ENCODE measurements at regions not wholly inside any gene's neighbourhood (a gene's known extent, or its start where the extent isn't known, plus 50 kb on each side); places are given as distances from the start of the nearest gene placed in this dataset.

DNA sequence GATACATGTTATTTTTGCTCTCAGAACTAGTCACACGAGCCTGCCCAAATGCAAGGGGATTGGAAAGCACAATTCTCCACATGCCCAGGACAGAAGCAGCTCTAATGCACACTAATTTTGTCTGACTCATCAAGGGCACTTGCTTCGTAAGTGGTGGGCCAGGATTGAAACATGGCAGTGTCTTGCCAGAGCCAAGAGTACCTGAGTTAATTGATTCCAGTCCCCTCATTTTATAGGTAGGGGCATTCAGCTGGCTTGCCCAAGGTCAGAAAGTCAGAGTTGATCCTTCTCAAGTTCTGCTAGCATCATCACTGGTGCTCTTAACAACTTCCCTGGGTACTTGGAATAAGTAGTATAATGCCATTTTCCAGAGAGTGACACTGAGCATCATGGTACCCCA is 356.1 kb downstream of the ZNF326 start:
- H3K4me1 ChIP-seq (ENCODE audit: control insufficient read depth, extremely low read depth, insufficient read depth, low read length): no peaks in the 10 kb centered on the region
- TF ChIP-seq JUN (IDR thresholded peaks at IDR 0.05; ENCODE audit: borderline replicate concordance, insufficient read depth, insufficient read length, low read depth): no peak
- TF ChIP-seq MAX (IDR thresholded peaks at IDR 0.05; ENCODE audit: insufficient read depth, insufficient read length): no peak
- no peak for TF ChIP-seq GATA2 (IDR thresholded peaks at IDR 0.05; ENCODE audit: insufficient read depth, insufficient read length, low read depth, low read length)
- TF ChIP-seq EZH2 (IDR thresholded peaks at IDR 0.05; ENCODE audit: borderline replicate concordance, low read depth, low read length, severe bottlenecking): no peak
- TF ChIP-seq FOS (IDR thresholded peaks at IDR 0.05; ENCODE audit: borderline replicate concordance, insufficient read depth, low read length): no peak
- no peak for TF ChIP-seq POLR2A (IDR thresholded peaks at IDR 0.05; ENCODE audit: low read depth, low read length)
- TF ChIP-seq POLR2AphosphoS5 (IDR thresholded peaks at IDR 0.05; ENCODE audit: insufficient read depth, low read depth, low read length): no peak
- no peak for TF ChIP-seq MYC (IDR thresholded peaks at IDR 0.05; ENCODE audit: low read depth, low read length)
- dilution Hi-C loops (cut with MboI; ENCODE audit: extremely low pct_ligation_motif_present, low sequenced_read_pairs): no loop called here
- CTCF ChIA-PET: no interaction called here
- POLR2A ChIA-PET: no interaction called here
- no peaks in the 10 kb centered on the region for H3K9me1 ChIP-seq (replicated peaks; ENCODE audit: control insufficient read depth, extremely low read depth, insufficient read depth, low read length)
- no peak overlapping the region for H3K4me3 ChIP-seq (replicated peaks in 1 of 3; ENCODE audit: insufficient read depth in 1 of 3, low read depth in 1 of 3, low read length in 3 of 3)
- intact Hi-C loops (cut with micrococcal nuclease): no loop called here
- H3K9me3 ChIP-seq (replicated peaks; ENCODE audit: control insufficient read depth, insufficient read depth, low read length): no peaks in the 10 kb centered on the region
- no peak for DNase-seq (ENCODE audit: low read depth, low spot score)
- BruUV-seq (replicated peaks): no TSS peak
- H3K36me3 ChIP-seq (ENCODE audit: control insufficient read depth in 2 of 2, extremely low read depth in 1 of 2, insufficient read depth in 2 of 2, low read length in 2 of 2): no peaks in the 10 kb centered on the region
- no peak for FAIRE-seq
- no peaks in the 10 kb centered on the region for H3K27me3 ChIP-seq (ENCODE audit: control insufficient read depth in 2 of 2, insufficient read depth in 2 of 2, low read length in 2 of 2)
- no peaks in the 10 kb centered on the region for H3K79me2 ChIP-seq (ENCODE audit: control insufficient read depth, insufficient read depth, low read length)
- H2AFZ ChIP-seq (ENCODE audit: low read depth, low read length): no peak overlapping the region
- H3K27ac ChIP-seq (ENCODE audit: insufficient read depth, low read depth, low read length): no peak overlapping the region
- H4K20me1 ChIP-seq (replicated peaks; ENCODE audit: control insufficient read depth, extremely low read depth, insufficient read depth, low read length): no peaks in the 10 kb centered on the region
- H3K4me2 ChIP-seq (ENCODE audit: insufficient read depth, low read length): no peak overlapping the region
- H3K9ac ChIP-seq (replicated peaks; ENCODE audit: extremely low read depth, insufficient read depth, low read length): no peak overlapping the region

GRCh38 chr1:90349510-90349909 is 354.6 kb downstream of the ZNF326 start:
- no peak for DNase-seq (ENCODE audit: low read depth, low spot score)
- POLR2A ChIA-PET: no interaction called here
- Histone ChIP-seq H3K9ac (replicated peaks; ENCODE audit: extremely low read depth, insufficient read depth, low read length) (no peak overlapping the region), H3K4me3 (replicated peaks in 1 of 3; ENCODE audit: insufficient read depth in 1 of 3, low read depth in 1 of 3, low read length in 3 of 3) (no peak overlapping the region), H3K9me3 (replicated peaks; ENCODE audit: control insufficient read depth, insufficient read depth, low read length) (no peaks in the 10 kb centered on the region), H3K36me3 (ENCODE audit: control insufficient read depth in 2 of 2, extremely low read depth in 1 of 2, insufficient read depth in 2 of 2, low read length in 2 of 2) (no peaks in the 10 kb centered on the region), H2AFZ (ENCODE audit: low read depth, low read length) (no peak overlapping the region), H3K9me1 (replicated peaks; ENCODE audit: control insufficient read depth, extremely low read depth, insufficient read depth, low read length) (no peaks in the 10 kb centered on the region), H3K4me2 (ENCODE audit: insufficient read depth, low read length) (no peak overlapping the region), H4K20me1 (replicated peaks; ENCODE audit: control insufficient read depth, extremely low read depth, insufficient read depth, low read length) (no peaks in the 10 kb centered on the region), H3K79me2 (ENCODE audit: control insufficient read depth, insufficient read depth, low read length) (no peaks in the 10 kb centered on the region), H3K27me3 (ENCODE audit: control insufficient read depth in 2 of 2, insufficient read depth in 2 of 2, low read length in 2 of 2) (no peaks in the 10 kb centered on the region), H3K4me1 (ENCODE audit: control insufficient read depth, extremely low read depth, insufficient read depth, low read length) (no peaks in the 10 kb centered on the region), H3K27ac (ENCODE audit: insufficient read depth, low read depth, low read length) (no peak overlapping the region)
- dilution Hi-C loops (cut with MboI; ENCODE audit: extremely low pct_ligation_motif_present, low sequenced_read_pairs) (no loop called here), intact Hi-C loops (cut with micrococcal nuclease) (no loop called here)
- BruUV-seq (replicated peaks): no TSS peak
- FAIRE-seq: no peak
- CTCF ChIA-PET: no interaction called here
- TF ChIP-seq MAX (IDR thresholded peaks at IDR 0.05; ENCODE audit: insufficient read depth, insufficient read length): no peak
- TF ChIP-seq POLR2AphosphoS5 (IDR thresholded peaks at IDR 0.05; ENCODE audit: insufficient read depth, low read depth, low read length): no peak
- TF ChIP-seq POLR2A (IDR thresholded peaks at IDR 0.05; ENCODE audit: low read depth, low read length): no peak
- TF ChIP-seq MYC (IDR thresholded peaks at IDR 0.05; ENCODE audit: low read depth, low read length): no peak
- TF ChIP-seq EZH2 (IDR thresholded peaks at IDR 0.05; ENCODE audit: borderline replicate concordance, low read depth, low read length, severe bottlenecking): no peak
- no peak for TF ChIP-seq FOS (IDR thresholded peaks at IDR 0.05; ENCODE audit: borderline replicate concordance, insufficient read depth, low read length)
- TF ChIP-seq JUN (IDR thresholded peaks at IDR 0.05; ENCODE audit: borderline replicate concordance, insufficient read depth, insufficient read length, low read depth): no peak
- TF ChIP-seq, protein P1, sequence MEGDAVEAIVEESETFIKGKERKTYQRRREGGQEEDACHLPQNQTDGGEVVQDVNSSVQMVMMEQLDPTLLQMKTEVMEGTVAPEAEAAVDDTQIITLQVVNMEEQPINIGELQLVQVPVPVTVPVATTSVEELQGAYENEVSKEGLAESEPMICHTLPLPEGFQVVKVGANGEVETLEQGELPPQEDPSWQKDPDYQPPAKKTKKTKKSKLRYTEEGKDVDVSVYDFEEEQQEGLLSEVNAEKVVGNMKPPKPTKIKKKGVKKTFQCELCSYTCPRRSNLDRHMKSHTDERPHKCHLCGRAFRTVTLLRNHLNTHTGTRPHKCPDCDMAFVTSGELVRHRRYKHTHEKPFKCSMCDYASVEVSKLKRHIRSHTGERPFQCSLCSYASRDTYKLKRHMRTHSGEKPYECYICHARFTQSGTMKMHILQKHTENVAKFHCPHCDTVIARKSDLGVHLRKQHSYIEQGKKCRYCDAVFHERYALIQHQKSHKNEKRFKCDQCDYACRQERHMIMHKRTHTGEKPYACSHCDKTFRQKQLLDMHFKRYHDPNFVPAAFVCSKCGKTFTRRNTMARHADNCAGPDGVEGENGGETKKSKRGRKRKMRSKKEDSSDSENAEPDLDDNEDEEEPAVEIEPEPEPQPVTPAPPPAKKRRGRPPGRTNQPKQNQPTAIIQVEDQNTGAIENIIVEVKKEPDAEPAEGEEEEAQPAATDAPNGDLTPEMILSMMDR (IDR thresholded peaks at IDR 0.05; ENCODE audit: extremely low read depth in 1 of 2, insufficient read depth in 1 of 2, low read depth in 1 of 2, low read length in 2 of 2): no peak
- TF ChIP-seq GATA2 (IDR thresholded peaks at IDR 0.05; ENCODE audit: insufficient read depth, insufficient read length, low read depth, low read length): no peak

Data from endothelial cell of umbilical vein (primary cell).